ENCODE measurements at regions not wholly inside any gene's neighbourhood (a gene's known extent, or its start where the extent isn't known, plus 50 kb on each side); places are given as distances from the start of the nearest gene placed in this dataset.
"Not testable (repeated sequence)": the region's sequence is repeated elsewhere in the genome, so short reads cannot be mapped to it uniquely, and the experiment has no call there.

DNA sequence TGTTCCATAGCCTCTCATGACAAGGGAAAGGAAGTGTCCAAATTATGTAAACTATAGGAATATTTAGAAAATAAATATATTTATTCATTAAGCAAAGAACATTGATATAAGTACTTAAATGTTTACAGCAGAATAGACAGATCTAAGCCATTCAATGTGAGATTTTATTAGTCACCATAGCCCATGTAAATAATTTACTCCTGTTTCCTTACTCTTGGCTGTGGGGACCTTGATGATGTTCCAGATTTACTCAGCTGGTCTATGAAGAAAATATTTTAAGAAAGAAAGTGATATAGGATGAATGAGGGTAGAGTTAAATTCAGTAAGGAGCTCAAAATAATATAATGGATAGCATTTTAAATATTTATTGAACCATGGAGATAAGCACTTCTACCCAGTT lies 442.6 kb upstream of the KLF6 start:
- ATAC-seq (no peak), DNase-seq (no peak)
- Histone ChIP-seq H3K27ac (no peak overlapping the region), H3K27me3 (no peaks in the 10 kb centered on the region), H3K9me3 (peaks cover 0 to 6% (median 0%) of the 10 kb centered on the region in 11 donors), H3K36me3 (no peaks in the 10 kb centered on the region), H3K4me1 (peaks cover 0 to 3% (median 0%) of the 10 kb centered on the region in 9 donors), H3K4me3 (no peak overlapping the region)
- intact Hi-C loops (cut with DNase I): no loop called here
- TF ChIP-seq, protein P1, sequence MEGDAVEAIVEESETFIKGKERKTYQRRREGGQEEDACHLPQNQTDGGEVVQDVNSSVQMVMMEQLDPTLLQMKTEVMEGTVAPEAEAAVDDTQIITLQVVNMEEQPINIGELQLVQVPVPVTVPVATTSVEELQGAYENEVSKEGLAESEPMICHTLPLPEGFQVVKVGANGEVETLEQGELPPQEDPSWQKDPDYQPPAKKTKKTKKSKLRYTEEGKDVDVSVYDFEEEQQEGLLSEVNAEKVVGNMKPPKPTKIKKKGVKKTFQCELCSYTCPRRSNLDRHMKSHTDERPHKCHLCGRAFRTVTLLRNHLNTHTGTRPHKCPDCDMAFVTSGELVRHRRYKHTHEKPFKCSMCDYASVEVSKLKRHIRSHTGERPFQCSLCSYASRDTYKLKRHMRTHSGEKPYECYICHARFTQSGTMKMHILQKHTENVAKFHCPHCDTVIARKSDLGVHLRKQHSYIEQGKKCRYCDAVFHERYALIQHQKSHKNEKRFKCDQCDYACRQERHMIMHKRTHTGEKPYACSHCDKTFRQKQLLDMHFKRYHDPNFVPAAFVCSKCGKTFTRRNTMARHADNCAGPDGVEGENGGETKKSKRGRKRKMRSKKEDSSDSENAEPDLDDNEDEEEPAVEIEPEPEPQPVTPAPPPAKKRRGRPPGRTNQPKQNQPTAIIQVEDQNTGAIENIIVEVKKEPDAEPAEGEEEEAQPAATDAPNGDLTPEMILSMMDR (IDR thresholded peaks at IDR 0.05): no peak

DNA sequence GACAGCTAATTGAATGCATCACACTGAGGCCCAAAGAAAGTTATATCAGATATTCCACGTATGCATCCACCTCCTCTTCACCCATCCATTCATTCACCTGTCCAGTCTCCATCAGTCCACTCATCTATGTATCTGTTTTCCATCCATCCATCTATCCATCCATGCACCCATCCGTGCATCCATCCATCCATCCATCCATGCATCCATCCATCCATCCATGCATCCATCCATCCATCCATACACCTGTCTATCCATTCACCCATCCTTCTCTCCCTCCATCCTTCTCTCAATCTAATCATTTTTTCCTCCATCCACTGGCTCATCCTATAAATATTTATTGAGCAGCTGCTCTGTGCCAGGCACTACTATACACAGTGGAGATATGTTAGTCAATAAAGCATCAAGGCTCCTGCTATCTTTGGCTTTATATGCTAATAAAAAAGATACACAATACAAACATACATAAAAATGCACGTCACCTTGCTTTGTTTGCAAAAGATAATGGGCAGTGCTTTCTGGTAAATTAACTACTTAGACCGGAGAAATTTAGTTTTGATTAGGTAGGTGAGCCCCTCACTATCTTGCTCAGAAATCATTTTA lies 442.0 kb upstream of the KLF6 start:
- no peaks in the 10 kb centered on the region for H3K27me3 ChIP-seq
- H3K36me3 ChIP-seq: no peaks in the 10 kb centered on the region
- H3K9me3 ChIP-seq: peaks cover 0 to under 1% (median 0%) of the 10 kb centered on the region in 11 donors
- no peak for ATAC-seq
- no peak overlapping the region for H3K27ac ChIP-seq
- 96 to 98% methylated on average over 4 of the region's 4 CpGs for WGBS, 2 donors
- DNase-seq: no peak
- TF ChIP-seq, protein P1 (IDR thresholded peaks at IDR 0.05): no peak
- intact Hi-C loops (cut with DNase I): no loop called here
- no peak overlapping the region for H3K4me3 ChIP-seq
- peaks cover 0 to 3% (median 0%) of the 10 kb centered on the region in 9 donors for H3K4me1 ChIP-seq

DNA sequence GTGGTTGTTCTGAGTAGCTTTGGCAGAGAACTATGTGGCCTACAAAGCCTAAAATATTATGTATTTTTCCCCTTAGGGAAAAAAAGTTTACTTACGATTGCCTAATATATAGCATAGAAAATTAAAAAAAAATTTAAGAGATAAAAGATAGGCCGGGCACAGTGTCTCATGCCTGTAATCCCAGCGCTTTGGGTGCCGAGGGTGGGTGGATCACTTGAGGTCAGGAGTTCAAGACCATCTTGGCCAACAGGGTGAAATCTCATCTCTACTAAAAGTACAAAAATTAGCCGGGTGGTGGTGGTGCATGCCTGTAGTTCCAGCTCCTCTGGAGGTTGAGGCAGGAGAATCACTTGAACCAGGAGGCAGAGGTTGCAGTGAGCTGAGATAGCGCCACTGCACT lies 439.2 kb upstream of the KLF6 start:
- ATAC-seq: no peak
- TF ChIP-seq, protein P1 (IDR thresholded peaks at IDR 0.05): no peak

DNA sequence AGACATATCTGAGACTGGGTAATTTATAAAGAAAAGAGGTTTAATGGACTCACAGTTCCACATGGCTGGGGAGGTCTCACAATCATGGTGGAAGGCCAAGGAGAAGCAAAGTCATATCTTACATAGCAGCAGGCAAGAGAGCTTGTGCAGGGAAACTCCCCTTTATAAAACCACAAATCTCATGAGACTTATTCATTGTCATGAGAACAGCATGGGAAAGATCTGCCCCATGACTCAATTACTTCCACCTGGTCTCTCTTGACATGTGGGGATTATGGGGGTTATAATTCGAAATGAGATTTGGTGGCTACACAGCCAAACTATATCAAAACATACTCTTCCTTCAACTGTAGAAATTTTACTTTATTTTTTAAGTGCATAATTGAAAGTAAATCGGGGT lies 436.3 kb upstream of the KLF6 start:
- H3K4me3 ChIP-seq; DNase-seq; ATAC-seq; H3K27ac ChIP-seq; H3K27me3 ChIP-seq; intact Hi-C loops (cut with DNase I); H3K36me3 ChIP-seq; H3K9me3 ChIP-seq: not testable (repeated sequence)
- WGBS, 2 donors: 90 to 100% methylated on average over 2 of the region's 2 CpGs
- peaks cover 0 to 16% (median 8%) of the 10 kb centered on the region in 9 donors for H3K4me1 ChIP-seq

More for the DNA sequence above, 439.2 kb upstream of the KLF6 start:
- DNase-seq: no peak
- Histone ChIP-seq H3K4me3 (no peak overlapping the region), H3K9me3 (no peaks in the 10 kb centered on the region), H3K27ac (no peak overlapping the region), H3K4me1 (peaks cover 0 to 6% (median 0%) of the 10 kb centered on the region in 9 donors), H3K36me3 (no peaks in the 10 kb centered on the region), H3K27me3 (no peaks in the 10 kb centered on the region)
- intact Hi-C loops (cut with DNase I): no loop called here
- WGBS, 2 donors: 98% methylated on average over 6 of the region's 6 CpGs

DNA sequence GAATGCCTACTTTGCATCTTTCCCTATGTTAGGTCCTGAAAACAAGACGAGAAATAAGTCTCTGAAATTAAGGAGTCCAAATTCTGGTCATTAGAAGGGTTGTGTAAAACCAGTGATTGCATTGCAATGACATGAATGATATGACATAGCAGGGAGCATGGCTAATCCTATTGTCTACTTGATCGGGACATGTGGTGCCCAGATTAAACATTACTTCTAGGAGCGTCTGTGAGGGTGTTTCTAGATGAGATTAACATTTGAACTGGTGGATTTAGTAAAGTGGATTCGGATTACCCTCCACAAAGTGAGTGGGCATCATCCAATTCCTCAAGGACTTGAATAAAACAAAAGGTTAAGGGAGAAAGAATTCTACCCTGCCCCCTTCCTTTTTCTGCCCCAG lies 434.9 kb upstream of the KLF6 start:
- no peaks in the 10 kb centered on the region for H3K9me3 ChIP-seq
- TF ChIP-seq, protein P1 (IDR thresholded peaks at IDR 0.05): no peak
- no peak for DNase-seq
- no peak for ATAC-seq
- 97 to 98% methylated on average over 4 of the region's 4 CpGs for WGBS, 2 donors
- intact Hi-C loops (cut with DNase I): no loop called here
- H3K4me1 ChIP-seq: peaks cover 0 to 28% (median 10%) of the 10 kb centered on the region in 9 donors
- no peak overlapping the region for H3K4me3 ChIP-seq
- H3K27ac ChIP-seq: no peak overlapping the region
- H3K36me3 ChIP-seq: no peaks in the 10 kb centered on the region
- H3K27me3 ChIP-seq: no peaks in the 10 kb centered on the region
